ENCODE measurements at regions not wholly inside any gene's neighbourhood (a gene's known extent, or its start where the extent isn't known, plus 50 kb on each side); places are given as distances from the start of the nearest gene placed in this dataset.

GRCh38 chr2:226445216-226445861 is 354.3 kb downstream of the IRS1 start:
- H3K27me3 ChIP-seq: no peaks in the 10 kb centered on the region
- no peak for TF ChIP-seq CTCF (IDR thresholded peaks at IDR 0.05)
- H3K4me1 ChIP-seq: peaks cover 0 to 18% (median 7%) of the 10 kb centered on the region in 4 donors
- H3K36me3 ChIP-seq: no peaks in the 10 kb centered on the region
- no peak overlapping the region for H3K27ac ChIP-seq
- H3K9me3 ChIP-seq: no peaks in the 10 kb centered on the region
- H3K4me3 ChIP-seq: no peak overlapping the region
- DNase-seq: no peak
- intact Hi-C loops (cut with DNase I; ENCODE audit: low total_unique reads): no loop called here

- Histone ChIP-seq H3K27me3 (no peaks in the 10 kb centered on the region), H3K4me3 (no peak overlapping the region), H3K27ac (no peak overlapping the region), H3K36me3 (no peaks in the 10 kb centered on the region), H3K9me3 (no peaks in the 10 kb centered on the region), H3K4me1 (peaks cover 0 to 35% (median 9%) of the 10 kb centered on the region in 4 donors)
- TF ChIP-seq CTCF (IDR thresholded peaks at IDR 0.05): no peak
- DNase-seq: no peak
- intact Hi-C loops (cut with DNase I; ENCODE audit: low total_unique reads): no loop called here
These were observed 356.5 kb downstream of the IRS1 start for GRCh38 chr2:226443112-226443511.

GRCh38 chr2:226440127-226440918 is 359.3 kb downstream of the IRS1 start:
- no peak for TF ChIP-seq CTCF (IDR thresholded peaks at IDR 0.05)
- H3K4me1 ChIP-seq: peaks cover 0 to 25% (median 6%) of the 10 kb centered on the region in 4 donors
- intact Hi-C loops (cut with DNase I; ENCODE audit: low total_unique reads): no loop called here
- no peaks in the 10 kb centered on the region for H3K9me3 ChIP-seq
- no peak for DNase-seq
- H3K4me3 ChIP-seq: no peak overlapping the region
- no peaks in the 10 kb centered on the region for H3K36me3 ChIP-seq
- H3K27me3 ChIP-seq: no peaks in the 10 kb centered on the region
- peak overlapping the region; percentile 50 to 54 for H3K27ac ChIP-seq

- no peak for TF ChIP-seq CTCF (IDR thresholded peaks at IDR 0.05)
- no peak for DNase-seq
- intact Hi-C loops (cut with DNase I; ENCODE audit: low total_unique reads): no loop called here
- Histone ChIP-seq H3K27ac (peak overlapping the region; percentile 50 to 54), H3K4me1 (peaks cover 0 to 25% (median 6%) of the 10 kb centered on the region in 4 donors), H3K9me3 (no peaks in the 10 kb centered on the region), H3K4me3 (no peak overlapping the region), H3K36me3 (no peaks in the 10 kb centered on the region), H3K27me3 (no peaks in the 10 kb centered on the region)
These were observed 360.3 kb downstream of the IRS1 start for GRCh38 chr2:226439337-226439736.

GRCh38 chr2:226435146-226435545 is 364.5 kb downstream of the IRS1 start:
- no peak overlapping the region for H3K27ac ChIP-seq

More at GRCh38 chr2:226435146-226435545, 364.5 kb downstream of the IRS1 start:
- Histone ChIP-seq H3K4me1 (peaks cover 0 to 14% (median 2%) of the 10 kb centered on the region in 4 donors), H3K9me3 (no peaks in the 10 kb centered on the region), H3K4me3 (no peak overlapping the region), H3K27me3 (no peaks in the 10 kb centered on the region), H3K36me3 (no peaks in the 10 kb centered on the region)
- intact Hi-C loops (cut with DNase I; ENCODE audit: low total_unique reads): no loop called here
- TF ChIP-seq CTCF (IDR thresholded peaks at IDR 0.05): no peak
- DNase-seq: no peak
